ENCODE measurements at regions not wholly inside any gene's neighbourhood (a gene's known extent, or its start where the extent isn't known, plus 50 kb on each side); places are given as distances from the start of the nearest gene placed in this dataset.

- no peak overlapping the region for H3K9ac ChIP-seq (ENCODE audit: control insufficient read depth, extremely low read depth, insufficient read depth, low read length)
- no peaks in the 10 kb centered on the region for H3K36me3 ChIP-seq (ENCODE audit: control insufficient read depth in 2 of 2, extremely low read depth in 1 of 2, insufficient read depth in 2 of 2, low read length in 2 of 2)
- H3K4me1 ChIP-seq (ENCODE audit: control insufficient read depth, extremely low read depth, insufficient read depth, low read length): peaks cover 17% of the 10 kb centered on the region
- H3K4me3 ChIP-seq (ENCODE audit: control insufficient read depth in 2 of 3, extremely low read depth in 1 of 3, insufficient read depth in 2 of 3, low read depth in 1 of 3, low read length in 3 of 3): no peak overlapping the region
- no peaks in the 10 kb centered on the region for H4K20me1 ChIP-seq (ENCODE audit: control insufficient read depth, extremely low read depth, insufficient read depth, low read length)
- no peaks in the 10 kb centered on the region for H3K27me3 ChIP-seq (ENCODE audit: control insufficient read depth, extremely low read depth, insufficient read depth, low read length)
- H3K9me3 ChIP-seq (ENCODE audit: control insufficient read depth, low read depth, low read length): no peaks in the 10 kb centered on the region
- H2AFZ ChIP-seq (ENCODE audit: control insufficient read depth, low read length): no peak overlapping the region
- dilution Hi-C loops (cut with MboI; ENCODE audit: extremely low pct_ligation_motif_present, low sequenced_read_pairs): no loop called here
- H3K27ac ChIP-seq (ENCODE audit: control insufficient read depth, insufficient read depth, low read length): no peak overlapping the region
- no peak for FAIRE-seq
- no peaks in the 10 kb centered on the region for H3K79me2 ChIP-seq (ENCODE audit: control insufficient read depth, insufficient read depth, low read length)
- no peak overlapping the region for H3K4me2 ChIP-seq (ENCODE audit: control insufficient read depth, extremely low read depth, insufficient read depth, low read depth, low read length)
- TF ChIP-seq EZH2 (IDR thresholded peaks at IDR 0.05; ENCODE audit: low read length): no peak
- no peak for DNase-seq (ENCODE audit: low read depth, low spot score)
- no peaks in the 10 kb centered on the region for H3K9me1 ChIP-seq (ENCODE audit: control insufficient read depth, extremely low read depth, insufficient read depth, low read length)
Observed at GRCh38 chr9:90002397-90003271, 397.8 kb downstream of the GADD45G start.

- Histone ChIP-seq H3K9ac (ENCODE audit: control insufficient read depth, extremely low read depth, insufficient read depth, low read length) (no peak overlapping the region), H3K27me3 (ENCODE audit: control insufficient read depth, extremely low read depth, insufficient read depth, low read length) (no peaks in the 10 kb centered on the region), H3K79me2 (ENCODE audit: control insufficient read depth, insufficient read depth, low read length) (no peaks in the 10 kb centered on the region), H3K4me2 (ENCODE audit: control insufficient read depth, extremely low read depth, insufficient read depth, low read depth, low read length) (no peak overlapping the region), H3K4me3 (ENCODE audit: control insufficient read depth in 2 of 3, extremely low read depth in 1 of 3, insufficient read depth in 2 of 3, low read depth in 1 of 3, low read length in 3 of 3) (no peak overlapping the region), H2AFZ (ENCODE audit: control insufficient read depth, low read length) (no peak overlapping the region), H3K9me3 (ENCODE audit: control insufficient read depth, low read depth, low read length) (no peaks in the 10 kb centered on the region), H4K20me1 (ENCODE audit: control insufficient read depth, extremely low read depth, insufficient read depth, low read length) (no peaks in the 10 kb centered on the region), H3K4me1 (ENCODE audit: control insufficient read depth, extremely low read depth, insufficient read depth, low read length) (peaks cover 6% of the 10 kb centered on the region), H3K27ac (ENCODE audit: control insufficient read depth, insufficient read depth, low read length) (no peak overlapping the region), H3K36me3 (ENCODE audit: control insufficient read depth in 2 of 2, extremely low read depth in 1 of 2, insufficient read depth in 2 of 2, low read length in 2 of 2) (no peaks in the 10 kb centered on the region), H3K9me1 (ENCODE audit: control insufficient read depth, extremely low read depth, insufficient read depth, low read length) (no peaks in the 10 kb centered on the region)
- FAIRE-seq: no peak
- no peak for DNase-seq (ENCODE audit: low read depth, low spot score)
- TF ChIP-seq CTCF (optimal IDR thresholded peaks at IDR 0.05 in 1 of 3, IDR thresholded peaks at IDR 0.05 in 1 of 3, conservative IDR thresholded peaks at IDR 0.05 in 1 of 3; ENCODE audit: extremely low read depth in 1 of 3, insufficient read depth in 2 of 3, low read length in 3 of 3): no peak
- no peak for TF ChIP-seq EZH2 (IDR thresholded peaks at IDR 0.05; ENCODE audit: low read length)
- dilution Hi-C loops (cut with MboI; ENCODE audit: extremely low pct_ligation_motif_present, low sequenced_read_pairs): no loop called here
Observed at GRCh38 chr9:90005388-90005787, 400.6 kb downstream of the GADD45G start.

Data from keratinocyte (primary cell).